Renal cortex interstitium (tissue), 11 donors: ENCODE measurements at regions not wholly inside any gene's neighbourhood (a gene's known extent, or its start where the extent isn't known, plus 50 kb on each side); places are given as distances from the start of the nearest gene placed in this dataset.
"Not testable (repeated sequence)": the region's sequence is repeated elsewhere in the genome, so short reads cannot be mapped to it uniquely, and the experiment has no call there.

Source experiments
- DNase-seq, 11 donors: peaks; one replicate each; pipeline ENCODE4 v3.0.0-alpha.2; 2013; ENCODE audit warnings: low read depth in 9 of 11, low spot score in 4 of 11; ENCODE audit errors: extremely low read depth in 1 of 11

DNA sequence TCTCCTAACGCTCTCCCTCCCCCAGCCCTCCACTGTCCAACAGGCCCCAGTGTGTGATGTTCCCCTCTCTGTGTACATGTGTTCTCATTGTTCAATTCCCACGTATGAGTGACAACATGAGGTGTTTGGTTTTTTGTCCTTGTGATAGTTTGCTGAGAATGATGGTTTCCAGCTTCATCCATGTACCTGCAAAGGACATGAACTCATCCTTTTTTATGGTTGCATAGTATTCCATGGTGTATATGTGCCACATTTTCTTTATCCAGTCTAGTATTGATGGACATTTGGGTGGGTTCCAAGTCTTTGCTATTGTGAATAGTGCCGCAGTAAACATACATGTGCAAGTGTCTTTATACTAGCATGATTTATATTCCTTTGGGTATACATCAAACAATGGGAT lies 347.4 kb downstream of the MAGEE1 start:
- DNase-seq, result not testable (repeated sequence)

GRCh38 chrX:76796311-76796710 lies 368.8 kb downstream of the MAGEE1 start:
- no peak for DNase-seq

DNA sequence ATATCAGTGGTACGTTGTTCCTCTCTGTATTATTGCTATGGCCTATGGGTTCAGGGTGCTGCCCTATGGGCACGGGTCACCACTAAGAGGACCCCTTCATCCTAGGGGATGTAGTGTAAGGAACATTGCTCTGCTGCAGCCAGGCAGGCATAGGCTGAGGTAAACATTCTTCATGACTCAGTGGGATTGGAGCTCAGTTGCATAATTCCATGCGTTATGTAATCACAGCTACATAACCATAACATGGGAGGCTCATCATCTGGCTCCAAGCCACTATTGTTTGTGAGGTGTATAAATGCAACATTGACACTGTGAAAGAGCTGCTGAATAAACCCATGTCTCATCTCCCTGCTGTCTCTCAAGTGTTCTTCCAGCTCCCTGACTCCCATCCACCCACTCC lies 375.2 kb downstream of the MAGEE1 start:
- no peak for DNase-seq

GRCh38 chrX:76815754-76816153 lies 388.2 kb downstream of the MAGEE1 start:
- no peak for DNase-seq

DNA sequence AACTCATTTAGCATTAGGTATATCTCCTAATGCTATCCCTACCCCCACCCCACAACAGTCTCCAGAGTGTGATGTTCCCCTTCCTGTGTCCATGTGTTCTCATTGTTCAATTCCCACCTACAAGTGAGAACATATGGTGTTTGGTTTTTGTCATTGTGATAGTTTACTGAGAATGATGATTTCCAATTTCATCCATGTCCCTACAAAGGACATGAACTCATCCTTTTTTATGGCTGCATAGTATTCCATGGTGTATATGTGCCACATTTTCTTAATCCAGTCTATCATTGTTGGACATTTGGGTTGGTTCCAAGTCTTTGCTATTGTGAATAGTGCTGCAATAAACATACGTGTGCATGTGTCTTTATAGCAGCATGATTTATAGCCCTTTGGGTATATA lies 389.8 kb downstream of the MAGEE1 start:
- not testable (repeated sequence) for DNase-seq

GRCh38 chrX:76821276-76821675 lies 393.8 kb downstream of the MAGEE1 start:
- DNase-seq, result no peak

DNA sequence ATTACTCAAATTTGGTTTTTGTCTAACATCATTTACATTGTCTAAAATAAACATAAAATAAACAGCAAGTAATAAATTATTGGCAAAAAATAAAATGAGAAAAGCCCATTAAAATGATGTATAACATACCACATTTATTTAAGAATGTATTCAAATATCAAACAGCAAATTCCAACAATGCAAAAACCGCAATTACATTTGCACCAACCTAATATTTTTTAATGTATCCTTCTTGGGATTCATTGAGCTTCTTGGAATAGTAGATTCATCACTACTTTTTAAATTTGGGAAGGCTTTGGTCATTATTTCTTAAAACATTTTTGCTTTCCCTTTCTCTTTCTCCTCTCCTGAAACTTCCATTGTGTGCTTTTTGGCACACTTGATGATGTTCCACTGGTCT lies 400.2 kb downstream of the MAGEE1 start:
- DNase-seq, result no peak

GRCh38 chrX:76840902-76841301 lies 413.4 kb downstream of the MAGEE1 start:
- DNase-seq, result not testable (repeated sequence)

- DNase-seq, result no peak
These were observed 423.3 kb downstream of the MAGEE1 start for GRCh38 chrX:76850851-76851250.

DNA sequence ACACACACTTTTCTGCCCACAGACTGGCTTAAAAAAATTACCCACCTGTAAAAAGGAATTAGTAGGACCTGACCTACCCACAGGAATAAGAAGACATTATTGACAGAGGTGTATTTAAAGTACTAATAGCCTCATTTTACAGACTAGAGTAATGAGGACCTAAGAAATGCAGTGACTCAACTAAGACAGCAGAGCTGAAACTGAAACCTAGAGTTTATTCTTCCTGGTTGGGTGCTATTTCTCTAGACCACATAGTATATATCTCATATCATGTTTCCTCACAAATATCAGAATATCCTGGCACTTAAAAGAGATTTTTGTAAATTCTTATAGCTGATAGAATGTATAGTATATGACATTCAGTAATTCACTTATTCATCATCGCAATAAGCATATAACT lies 435.0 kb downstream of the MAGEE1 start:
- DNase-seq, result no peak

DNA sequence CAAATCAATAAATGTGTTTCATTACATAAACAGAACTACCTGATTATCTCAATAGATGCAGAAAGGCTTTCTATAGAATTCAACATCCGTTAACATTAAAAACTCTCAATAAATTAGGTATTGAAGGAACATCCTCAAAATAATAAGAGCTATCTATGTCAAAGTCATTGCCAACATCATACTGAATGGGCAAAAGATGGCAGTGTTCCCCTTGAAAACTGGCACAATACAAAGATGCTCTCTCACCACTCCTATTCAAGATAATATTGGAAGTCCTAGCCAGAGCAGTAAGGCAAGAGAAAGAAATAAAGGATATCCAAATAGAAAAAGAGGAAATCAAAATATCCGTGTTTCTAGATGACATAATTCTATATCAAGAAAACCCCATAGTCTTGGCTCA lies 466.4 kb downstream of the MAGEE1 start:
- no peak for DNase-seq

DNA sequence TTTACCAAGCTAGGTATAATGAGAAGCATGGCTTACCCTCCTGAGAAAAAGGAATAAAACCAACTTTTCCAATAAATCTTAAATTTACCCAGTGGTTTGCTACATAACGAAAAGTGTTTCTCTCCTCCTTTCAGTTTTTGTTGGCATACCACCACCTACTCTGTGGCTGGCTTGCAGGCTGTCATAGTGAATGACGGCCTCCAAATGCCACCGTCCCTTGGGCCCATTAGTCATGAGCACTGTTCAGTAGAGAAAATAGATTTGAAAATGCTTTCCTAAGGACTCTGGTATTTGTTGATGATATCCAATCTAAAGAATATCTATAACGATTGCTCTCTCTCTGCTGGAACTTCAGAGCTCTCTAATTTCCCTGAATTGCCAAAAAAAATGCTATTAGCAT lies 488.3 kb downstream of the MAGEE1 start:
- DNase-seq, result no peak

- DNase-seq, result no peak
These were observed 490.5 kb downstream of the MAGEE1 start for GRCh38 chrX:76918033-76918432.

GRCh38 chrX:76919761-76920160 lies 492.3 kb downstream of the MAGEE1 start:
- DNase-seq, result no peak

DNA sequence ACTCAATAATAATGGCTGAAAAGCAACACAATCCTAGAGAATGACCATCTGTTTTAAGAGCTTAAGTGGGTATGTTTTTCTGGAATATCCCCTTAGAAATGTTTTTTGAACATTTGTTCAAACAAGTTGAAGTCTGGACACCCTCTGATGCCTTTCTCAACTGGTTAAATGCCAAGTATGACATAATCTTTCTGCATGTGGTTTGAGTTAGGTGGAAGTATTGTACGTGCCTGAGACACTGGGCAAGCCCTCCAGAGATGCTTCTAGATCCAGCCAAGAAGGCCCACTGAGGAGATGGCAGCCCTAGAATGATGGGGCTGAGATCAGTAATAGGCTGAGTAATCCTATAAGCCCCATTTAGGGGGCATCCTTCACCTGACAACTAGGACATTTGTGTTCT lies 493.1 kb downstream of the MAGEE1 start:
- no peak for DNase-seq

DNA sequence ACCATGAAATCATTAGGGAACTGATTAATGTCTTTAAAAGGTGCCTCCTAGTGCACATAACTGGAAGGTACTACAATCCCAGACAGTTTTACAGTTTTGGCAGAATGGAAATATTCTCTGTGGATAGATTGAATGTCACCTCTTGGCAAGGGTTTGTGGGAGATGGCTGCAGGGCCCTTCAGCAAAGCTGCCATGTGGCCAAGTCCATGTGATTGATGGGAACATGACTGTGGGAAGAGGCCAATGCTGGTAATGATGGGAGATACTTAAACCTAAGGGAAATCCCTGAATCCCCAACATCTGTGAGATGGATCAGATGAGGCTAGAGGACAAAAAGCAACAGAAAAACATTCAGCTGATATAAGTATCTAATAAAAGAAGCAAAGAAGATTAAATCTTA lies 493.7 kb downstream of the MAGEE1 start:
- DNase-seq, result no peak

DNA sequence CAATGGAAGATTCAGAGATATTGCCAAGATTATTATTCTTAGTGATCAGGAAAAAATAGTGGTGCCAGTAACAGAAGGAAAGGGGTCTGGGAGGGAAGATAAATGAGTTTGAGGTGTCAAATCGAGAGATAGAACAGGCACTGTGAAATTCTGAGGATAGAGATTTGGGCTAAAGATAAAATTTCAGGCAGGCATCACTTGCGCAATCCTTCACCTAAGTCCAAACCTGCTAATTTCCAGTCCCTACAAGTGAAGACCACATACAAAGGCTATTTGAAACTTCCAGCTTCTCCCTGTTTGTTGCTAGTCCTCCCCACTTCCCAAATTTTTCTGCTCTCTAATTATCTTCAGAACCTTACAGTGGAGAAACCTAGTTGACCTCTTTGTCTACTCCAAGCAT lies 494.6 kb downstream of the MAGEE1 start:
- no peak for DNase-seq

DNA sequence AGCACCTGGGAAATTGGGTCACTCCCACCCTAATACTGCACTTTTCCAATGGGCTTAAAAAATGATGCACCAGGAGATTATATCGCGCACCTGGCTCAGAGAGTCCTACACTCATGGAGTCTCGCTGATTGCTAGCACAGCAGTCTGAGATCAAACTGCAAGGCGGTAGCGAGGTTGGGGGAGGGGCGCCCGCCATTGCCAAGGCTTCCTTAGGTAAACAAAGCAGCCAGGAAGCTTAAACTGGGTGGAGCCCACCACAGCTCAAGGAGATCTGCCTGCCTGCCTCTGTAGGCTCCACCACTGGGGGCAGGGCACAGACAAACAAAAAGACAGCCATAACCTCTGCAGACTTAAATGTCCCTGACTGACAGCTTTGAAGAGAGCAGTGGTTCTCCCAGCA lies 497.1 kb downstream of the MAGEE1 start:
- DNase-seq, result not testable (repeated sequence)

GRCh38 chrX:76931518-76931917 lies 504.0 kb downstream of the MAGEE1 start:
- DNase-seq, result no peak

GRCh38 chrX:76957485-76957884 lies 489.7 kb upstream of the FGF16 start:
- no peak for DNase-seq

- no peak for DNase-seq
These were observed 475.5 kb upstream of the FGF16 start for GRCh38 chrX:76971393-76972376.
